PFSK-1 (cell line): ENCODE measurements at regions not wholly inside any gene's neighbourhood (a gene's known extent, or its start where the extent isn't known, plus 50 kb on each side); places are given as distances from the start of the nearest gene placed in this dataset.

Experiments
- FOXP2 ChIP-seq: optimal IDR thresholded peaks from 2 replicates; pipeline ENCODE3; 2011; ENCODE audit warnings: borderline replicate concordance, control low read depth, inconsistent platforms; ENCODE audit not compliant: insufficient read depth; ENCODE audit errors: extremely low read length, extremely low read depth
- POLR2AphosphoS5 ChIP-seq: IDR thresholded peaks from 2 replicates; pipeline ENCODE4 v1.6.1; 2012; ENCODE audit warnings: low read depth, mild to moderate bottlenecking, control low read depth, low read length, moderate library complexity
- SIN3A ChIP-seq: IDR thresholded peaks from 2 replicates; pipeline ENCODE4 v1.6.1; 2012; ENCODE audit warnings: mild to moderate bottlenecking, low read length, moderate library complexity, borderline replicate concordance; ENCODE audit not compliant: insufficient read depth
- TAF1 ChIP-seq: IDR thresholded peaks from 2 replicates; pipeline ENCODE4 v1.6.1; 2012; ENCODE audit warnings: low read length, control low read depth, borderline replicate concordance; ENCODE audit not compliant: insufficient read depth
- TF ChIP-seq, protein P1 (sequence below), 2 experiments: IDR thresholded peaks; 2 replicates each; pipeline versions ENCODE4 v1.6.1 to v1.8.0; 2011 to 2012; ENCODE audit warnings: low read depth in 2 of 2, low read length in 2 of 2, control low read depth in 1 of 2, inconsistent platforms in 1 of 2, mild to moderate bottlenecking in 1 of 2, moderate library complexity in 1 of 2; ENCODE audit not compliant: insufficient read depth in 1 of 2

GRCh38 chr3:105259496-105259895, 107.2 kb upstream of the ALCAM start:
- TF ChIP-seq, protein P1, sequence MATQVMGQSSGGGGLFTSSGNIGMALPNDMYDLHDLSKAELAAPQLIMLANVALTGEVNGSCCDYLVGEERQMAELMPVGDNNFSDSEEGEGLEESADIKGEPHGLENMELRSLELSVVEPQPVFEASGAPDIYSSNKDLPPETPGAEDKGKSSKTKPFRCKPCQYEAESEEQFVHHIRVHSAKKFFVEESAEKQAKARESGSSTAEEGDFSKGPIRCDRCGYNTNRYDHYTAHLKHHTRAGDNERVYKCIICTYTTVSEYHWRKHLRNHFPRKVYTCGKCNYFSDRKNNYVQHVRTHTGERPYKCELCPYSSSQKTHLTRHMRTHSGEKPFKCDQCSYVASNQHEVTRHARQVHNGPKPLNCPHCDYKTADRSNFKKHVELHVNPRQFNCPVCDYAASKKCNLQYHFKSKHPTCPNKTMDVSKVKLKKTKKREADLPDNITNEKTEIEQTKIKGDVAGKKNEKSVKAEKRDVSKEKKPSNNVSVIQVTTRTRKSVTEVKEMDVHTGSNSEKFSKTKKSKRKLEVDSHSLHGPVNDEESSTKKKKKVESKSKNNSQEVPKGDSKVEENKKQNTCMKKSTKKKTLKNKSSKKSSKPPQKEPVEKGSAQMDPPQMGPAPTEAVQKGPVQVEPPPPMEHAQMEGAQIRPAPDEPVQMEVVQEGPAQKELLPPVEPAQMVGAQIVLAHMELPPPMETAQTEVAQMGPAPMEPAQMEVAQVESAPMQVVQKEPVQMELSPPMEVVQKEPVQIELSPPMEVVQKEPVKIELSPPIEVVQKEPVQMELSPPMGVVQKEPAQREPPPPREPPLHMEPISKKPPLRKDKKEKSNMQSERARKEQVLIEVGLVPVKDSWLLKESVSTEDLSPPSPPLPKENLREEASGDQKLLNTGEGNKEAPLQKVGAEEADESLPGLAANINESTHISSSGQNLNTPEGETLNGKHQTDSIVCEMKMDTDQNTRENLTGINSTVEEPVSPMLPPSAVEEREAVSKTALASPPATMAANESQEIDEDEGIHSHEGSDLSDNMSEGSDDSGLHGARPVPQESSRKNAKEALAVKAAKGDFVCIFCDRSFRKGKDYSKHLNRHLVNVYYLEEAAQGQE (IDR thresholded peaks at IDR 0.05; ENCODE audit: insufficient read depth in 1 of 2, low read depth in 2 of 2, low read length in 2 of 2), result no peak
- TF ChIP-seq FOXP2 (no peak), TAF1 (no peak)

- TF ChIP-seq, protein P1 (IDR thresholded peaks at IDR 0.05; ENCODE audit: insufficient read depth in 1 of 2, low read depth in 2 of 2, low read length in 2 of 2), result no peak
- TF ChIP-seq TAF1, result no peak
- TF ChIP-seq FOXP2, result no peak
- TF ChIP-seq POLR2AphosphoS5, result no peak
- TF ChIP-seq SIN3A, result no peak
Observed at GRCh38 chr3:105260385-105260784, 106.3 kb upstream of the ALCAM start.

- TF ChIP-seq TAF1 (no peak), SIN3A (no peak), POLR2AphosphoS5 (no peak), FOXP2 (no peak)
- TF ChIP-seq, protein P1 (IDR thresholded peaks at IDR 0.05; ENCODE audit: insufficient read depth in 1 of 2, low read depth in 2 of 2, low read length in 2 of 2), result no peak
Observed at GRCh38 chr3:105274536-105274935, 92.2 kb upstream of the ALCAM start.

GRCh38 chr3:105274958-105275357, 91.8 kb upstream of the ALCAM start:
- TF ChIP-seq SIN3A (no peak), FOXP2 (no peak), TAF1 (no peak), POLR2AphosphoS5 (no peak)
- TF ChIP-seq, protein P1 (IDR thresholded peaks at IDR 0.05; ENCODE audit: insufficient read depth in 1 of 2, low read depth in 2 of 2, low read length in 2 of 2), result no peak

GRCh38 chr3:105277656-105278055, 89.1 kb upstream of the ALCAM start:
- TF ChIP-seq TAF1 (no peak), FOXP2 (no peak), POLR2AphosphoS5 (no peak), SIN3A (no peak)
- TF ChIP-seq, protein P1 (IDR thresholded peaks at IDR 0.05; ENCODE audit: insufficient read depth in 1 of 2, low read depth in 2 of 2, low read length in 2 of 2), result no peak
